Keratinocyte (primary cell): ENCODE measurements at regions not wholly inside any gene's neighbourhood (a gene's known extent, or its start where the extent isn't known, plus 50 kb on each side); places are given as distances from the start of the nearest gene placed in this dataset.

Source experiments
- DNase-seq: peaks from one replicate; pipeline ENCODE4 v3.0.0-alpha.2; 2011; ENCODE audit warnings: low read depth, missing footprints, low spot score
- FAIRE-seq: peaks from 2 replicates; lab custom pipeline; 2011; peaks lifted over from hg19 to GRCh38; lab: Jason Lieb, UNC
- H2AFZ ChIP-seq: 2 replicates; pipeline ENCODE4 v1.6.0; 2012; ENCODE audit warnings: low read length, control low read depth, inconsistent platforms; ENCODE audit not compliant: control insufficient read depth
- H3K27ac ChIP-seq: 2 replicates; pipeline ENCODE4 v1.5.1; 2011; ENCODE audit warnings: low read length; ENCODE audit not compliant: control insufficient read depth, insufficient read depth
- H3K27me3 ChIP-seq: 3 replicates; pipeline ENCODE4 v1.6.0; 2011; ENCODE audit warnings: low read length; ENCODE audit not compliant: control insufficient read depth, insufficient read depth; ENCODE audit errors: extremely low read depth
- H3K36me3 ChIP-seq, 2 experiments: 2 replicates in 1 of 2; 3 replicates in 1 of 2; pipeline ENCODE4 v1.5.1; 2011; ENCODE audit warnings: low read length in 2 of 2, mild to moderate bottlenecking in 1 of 2; ENCODE audit not compliant: control insufficient read depth in 2 of 2, insufficient read depth in 2 of 2; ENCODE audit errors: extremely low read depth in 1 of 2
- H3K4me1 ChIP-seq: 3 replicates; pipeline ENCODE4 v1.5.1; 2011; ENCODE audit warnings: low read length; ENCODE audit not compliant: control insufficient read depth, insufficient read depth; ENCODE audit errors: extremely low read depth
- H3K4me2 ChIP-seq: 3 replicates; pipeline ENCODE4 v1.6.0; 2011; ENCODE audit warnings: low read depth, low read length; ENCODE audit not compliant: control insufficient read depth, insufficient read depth; ENCODE audit errors: extremely low read depth
- H3K4me3 ChIP-seq, 3 experiments: fragments of 200-600 bp in 1 of 3; sonication (generic) in 1 of 3; 2 replicates in 2 of 3; 3 replicates in 1 of 3; pipeline ENCODE4 v1.5.1; 2011 to 2016; ENCODE audit warnings: low read length in 3 of 3, mild to moderate bottlenecking in 3 of 3, control low read depth in 2 of 3, inconsistent platforms in 1 of 3, low read depth in 1 of 3, mixed read lengths in 1 of 3, mixed run types in 1 of 3, moderate library complexity in 1 of 3; ENCODE audit not compliant: control insufficient read depth in 2 of 3, insufficient read depth in 2 of 3; ENCODE audit errors: extremely low read depth in 1 of 3
- H3K79me2 ChIP-seq: 2 replicates; pipeline ENCODE4 v1.6.0; 2012; ENCODE audit warnings: low read length; ENCODE audit not compliant: control insufficient read depth, insufficient read depth
- H3K9ac ChIP-seq: 3 replicates; pipeline ENCODE4 v1.6.0; 2011; ENCODE audit warnings: low read length; ENCODE audit not compliant: control insufficient read depth, insufficient read depth; ENCODE audit errors: extremely low read depth
- H3K9me1 ChIP-seq: 3 replicates; pipeline ENCODE4 v1.6.0; 2011; ENCODE audit warnings: low read length; ENCODE audit not compliant: control insufficient read depth, insufficient read depth; ENCODE audit errors: extremely low read depth
- H3K9me3 ChIP-seq: 2 replicates; pipeline ENCODE4 v1.5.1; 2012; ENCODE audit warnings: low read depth, low read length; ENCODE audit not compliant: control insufficient read depth
- H4K20me1 ChIP-seq: 3 replicates; pipeline ENCODE4 v1.6.0; 2011; ENCODE audit warnings: low read length; ENCODE audit not compliant: control insufficient read depth, insufficient read depth; ENCODE audit errors: extremely low read depth
- CTCF ChIP-seq, 3 experiments: IDR thresholded peaks in 1 of 3; conservative IDR thresholded peaks in 1 of 3; optimal IDR thresholded peaks in 1 of 3; 2 replicates in 2 of 3; 3 replicates in 1 of 3; pipeline versions ENCODE3 to v1.5.1; 2011; ENCODE audit warnings: low read length in 3 of 3, mild to moderate bottlenecking in 3 of 3, moderate library complexity in 2 of 3, control low read depth in 1 of 3, inconsistent platforms in 1 of 3; ENCODE audit not compliant: insufficient read depth in 2 of 3; ENCODE audit errors: extremely low read depth in 1 of 3
- EZH2 ChIP-seq: IDR thresholded peaks from one replicate; pipeline ENCODE4 v1.6.1; 2012; ENCODE audit warnings: inconsistent platforms, mild to moderate bottlenecking, low read length, moderate library complexity
- dilution Hi-C: fragments of 300-500 bp; cut with MboI; formaldehyde crosslinking; loops from one replicate; pipeline ENCODE4 v1.7.0; 2020; ENCODE audit warnings: low sequenced_read_pairs; ENCODE audit not compliant: extremely low pct_ligation_motif_present

DNA sequence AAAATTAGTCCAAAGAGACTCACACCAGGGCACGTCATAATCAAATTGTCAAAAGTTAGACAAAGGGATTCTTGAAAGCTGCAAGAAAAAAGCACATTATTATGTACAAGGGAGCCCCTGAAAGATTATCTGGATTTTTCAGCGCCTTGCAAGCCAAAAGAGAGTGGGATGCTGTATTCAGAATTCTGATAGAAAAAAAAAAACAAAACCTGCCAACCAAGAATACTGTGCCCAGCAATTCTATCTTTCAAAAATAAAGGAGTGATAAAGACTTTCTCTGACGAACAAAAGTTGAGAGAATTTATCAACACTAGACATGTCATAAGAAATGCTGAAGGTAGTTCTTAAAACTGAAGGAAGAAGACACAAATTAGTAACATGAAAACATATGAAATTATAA is 240.2 kb downstream of the SNX13 start:
- Histone ChIP-seq H3K9me3 (peaks cover 11% of the 10 kb centered on the region), H3K9me1 (no peaks in the 10 kb centered on the region), H2AFZ (no peak overlapping the region), H3K36me3 (no peaks in the 10 kb centered on the region), H3K4me1 (peaks cover 17% of the 10 kb centered on the region), H4K20me1 (no peaks in the 10 kb centered on the region), H3K27ac (no peak overlapping the region), H3K9ac (no peak overlapping the region), H3K4me3 (no peak overlapping the region), H3K4me2 (no peak overlapping the region), H3K27me3 (no peaks in the 10 kb centered on the region), H3K79me2 (no peaks in the 10 kb centered on the region)
- DNase-seq (no peak), FAIRE-seq (no peak)
- dilution Hi-C loops = no loop called here
- TF ChIP-seq CTCF (optimal IDR thresholded peaks at IDR 0.05 in 1 of 3, IDR thresholded peaks at IDR 0.05 in 1 of 3, conservative IDR thresholded peaks at IDR 0.05 in 1 of 3; ENCODE audit: extremely low read depth in 1 of 3, insufficient read depth in 2 of 3, low read length in 3 of 3) (no peak), EZH2 (no peak)

GRCh38 chr7:17706275-17706674 is 234.0 kb downstream of the SNX13 start:
- Histone ChIP-seq H2AFZ (peak overlapping the region; percentile 67), H3K4me2 (no peak overlapping the region)

More at GRCh38 chr7:17706275-17706674, 234.0 kb downstream of the SNX13 start:
- DNase-seq (no peak), FAIRE-seq (no peak)
- no peaks in the 10 kb centered on the region for H3K27me3 ChIP-seq
- H3K79me2 ChIP-seq = no peaks in the 10 kb centered on the region
- dilution Hi-C loops = no loop called here
- H3K9ac ChIP-seq = no peak overlapping the region
- H4K20me1 ChIP-seq = no peaks in the 10 kb centered on the region
- H3K27ac ChIP-seq = no peak overlapping the region
- no peaks in the 10 kb centered on the region for H3K9me3 ChIP-seq
- H3K9me1 ChIP-seq = no peaks in the 10 kb centered on the region
- H3K4me1 ChIP-seq = peaks cover 3% of the 10 kb centered on the region
- TF ChIP-seq CTCF (optimal IDR thresholded peaks at IDR 0.05 in 1 of 3, IDR thresholded peaks at IDR 0.05 in 1 of 3, conservative IDR thresholded peaks at IDR 0.05 in 1 of 3; ENCODE audit: extremely low read depth in 1 of 3, insufficient read depth in 2 of 3, low read length in 3 of 3) (no peak), EZH2 (no peak)
- no peak overlapping the region for H3K4me3 ChIP-seq
- H3K36me3 ChIP-seq = no peaks in the 10 kb centered on the region
